ENCODE measurements at regions not wholly inside any gene's neighbourhood (a gene's known extent, or its start where the extent isn't known, plus 50 kb on each side); places are given as distances from the start of the nearest gene placed in this dataset.

DNA sequence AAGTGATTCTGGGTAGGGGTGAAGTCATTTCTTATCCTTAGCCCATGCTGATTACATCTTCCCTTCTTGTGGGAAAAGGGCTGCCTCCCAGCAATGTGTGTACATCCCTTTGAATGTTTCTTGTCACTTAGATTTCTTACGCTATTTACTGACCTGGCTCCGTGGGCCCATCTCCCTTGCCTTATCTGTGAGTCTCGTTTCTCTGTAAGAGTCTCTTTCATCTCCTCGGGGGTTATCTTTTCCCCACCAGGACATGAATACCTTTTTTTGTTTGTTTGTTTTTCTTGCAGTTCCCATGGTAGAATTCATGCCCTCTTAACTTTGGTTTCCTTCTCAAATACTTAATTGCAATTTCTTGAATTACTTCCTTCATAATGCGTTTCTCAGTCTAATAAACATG is 107.7 kb downstream of the BAMBI start:
- DNase-seq, result no peak

DNA sequence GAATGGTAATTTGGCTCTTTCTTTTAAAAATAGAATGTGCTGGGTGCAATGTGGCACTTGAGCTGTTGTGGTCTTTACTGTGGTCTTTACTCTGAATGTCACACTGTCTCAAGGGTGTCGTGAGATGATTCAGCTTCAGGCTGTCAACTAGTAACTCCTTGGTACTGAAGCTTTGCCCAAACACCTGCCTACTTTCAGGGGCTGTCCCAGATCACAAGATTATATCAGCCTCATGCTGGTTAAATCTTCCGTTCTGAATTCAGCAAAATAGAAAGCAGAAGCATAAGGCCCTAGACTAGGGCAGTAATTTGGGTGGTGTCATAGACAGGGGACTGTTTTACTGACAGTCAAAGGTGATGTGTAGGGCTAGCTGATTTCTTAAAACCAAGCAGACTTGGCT is 110.9 kb downstream of the BAMBI start:
- no peak for DNase-seq

DNA sequence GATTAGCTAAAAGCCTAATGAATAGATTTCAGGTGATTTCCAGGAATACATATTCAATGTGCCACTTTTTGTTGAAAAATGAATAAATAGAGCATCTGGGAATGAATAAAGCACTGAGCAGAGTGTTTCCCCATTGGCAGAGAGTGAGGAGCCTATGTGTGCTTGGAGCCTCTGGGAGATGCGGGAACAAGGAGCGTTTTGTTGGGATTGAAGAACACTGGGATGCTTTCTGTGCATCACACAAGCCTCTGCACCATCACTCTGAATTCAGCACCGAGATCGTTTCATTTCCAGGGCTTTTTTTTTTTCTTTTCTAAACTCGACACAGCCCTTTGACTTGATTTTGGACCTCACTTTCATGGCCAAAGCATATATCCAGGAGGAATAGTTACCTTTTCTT is 111.4 kb downstream of the BAMBI start:
- no peak for DNase-seq

DNA sequence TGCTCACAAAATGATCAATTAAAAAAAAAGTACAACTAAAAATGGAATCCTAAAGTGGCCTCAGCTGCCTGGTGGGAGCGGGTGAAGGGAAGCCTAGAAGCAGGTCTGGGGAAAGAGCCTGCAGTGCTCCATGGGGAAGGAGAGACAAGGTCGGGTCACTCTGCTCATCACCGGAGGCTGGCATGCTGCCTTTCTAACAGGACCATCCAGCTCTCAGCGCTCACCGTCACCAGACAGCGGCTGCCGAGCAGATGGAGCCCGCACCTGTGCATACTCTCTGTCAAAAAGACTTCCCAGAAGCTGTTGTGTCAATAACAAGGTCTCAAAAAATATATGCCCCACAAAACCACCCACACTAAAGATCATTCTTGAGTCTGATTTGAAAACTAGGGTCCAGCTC is 112.8 kb downstream of the BAMBI start:
- no peak for DNase-seq

DNA sequence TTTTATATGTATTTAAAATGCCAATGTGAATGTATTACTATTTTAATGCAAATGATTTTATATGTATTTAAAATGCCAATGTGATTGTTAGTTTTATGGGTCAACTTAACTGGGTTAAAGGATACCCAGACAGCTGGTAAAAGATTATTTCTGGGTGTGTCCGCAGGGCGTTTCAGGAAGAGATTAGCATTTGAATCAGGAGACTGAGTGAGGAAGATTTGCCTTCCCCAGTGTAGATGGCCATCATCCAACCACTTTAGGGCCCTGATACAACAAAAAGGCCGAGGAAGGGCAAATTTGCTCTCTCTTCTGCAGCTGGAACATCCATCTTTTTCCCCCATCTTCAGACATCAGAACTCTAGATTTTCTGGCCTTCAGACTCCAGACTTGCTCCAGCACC is 116.2 kb downstream of the BAMBI start:
- DNase-seq, result no peak

DNA sequence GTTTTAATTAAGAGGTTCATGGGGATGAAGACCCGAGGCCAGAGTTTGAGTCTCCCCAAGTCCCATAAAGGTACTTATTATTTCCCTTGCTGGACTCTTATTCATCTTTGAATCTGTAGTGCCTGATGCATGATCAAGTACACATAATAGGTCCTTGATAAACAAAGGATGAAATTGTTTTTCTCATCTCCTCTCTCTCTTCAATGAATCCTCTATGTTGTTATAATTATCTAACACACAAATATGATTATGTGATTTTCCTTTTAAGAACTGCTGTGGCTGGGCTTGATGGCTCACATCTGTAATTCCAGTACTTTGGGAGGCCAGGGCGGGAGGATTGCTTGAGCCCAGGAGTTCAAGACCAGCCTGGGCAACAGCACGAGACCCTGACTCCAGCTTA is 117.7 kb downstream of the BAMBI start:
- DNase-seq, result no peak

DNA sequence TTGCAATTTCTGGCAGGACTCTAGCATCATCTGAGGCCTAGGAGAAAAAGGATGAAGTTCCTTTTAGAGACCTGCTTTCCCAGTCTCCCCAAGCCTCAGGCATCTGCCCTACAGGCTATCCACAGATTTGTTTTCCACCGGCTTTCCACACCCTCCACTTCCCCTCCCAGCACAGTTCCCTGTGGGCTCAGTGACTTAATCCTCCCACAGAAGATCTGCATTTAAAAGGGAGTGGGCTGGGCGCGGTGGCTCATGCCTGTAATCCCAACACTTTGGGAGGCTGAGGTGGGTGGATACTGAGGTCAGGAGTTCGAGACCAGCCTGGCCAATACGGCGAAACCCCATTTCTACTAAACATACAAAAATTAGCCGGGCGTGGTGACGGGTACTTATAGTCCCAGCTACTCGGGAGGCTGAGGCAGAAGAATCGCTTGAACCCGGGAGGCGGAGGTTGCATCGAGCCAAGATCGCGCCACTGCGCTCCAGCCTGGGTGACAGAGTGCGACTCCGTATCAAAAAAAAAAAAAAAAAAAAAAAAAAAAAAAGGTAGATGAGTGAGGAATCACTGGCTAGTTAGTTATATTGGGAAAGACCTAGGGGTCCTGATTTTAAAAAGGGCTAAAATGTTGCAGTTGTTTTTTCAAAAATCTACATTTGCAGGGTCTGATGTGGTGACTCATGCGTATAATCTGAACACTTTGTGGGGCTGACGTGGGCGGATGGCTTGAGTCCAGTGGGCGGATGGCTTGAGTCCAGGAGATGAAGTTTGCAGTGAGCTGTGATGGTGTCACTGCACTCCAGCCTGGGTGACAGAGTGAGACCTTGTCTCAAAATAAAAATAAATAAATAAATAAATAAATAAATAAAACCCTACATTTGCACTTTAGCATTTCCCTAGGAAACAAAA is 119.5 kb downstream of the BAMBI start:
- no peak for DNase-seq

DNA sequence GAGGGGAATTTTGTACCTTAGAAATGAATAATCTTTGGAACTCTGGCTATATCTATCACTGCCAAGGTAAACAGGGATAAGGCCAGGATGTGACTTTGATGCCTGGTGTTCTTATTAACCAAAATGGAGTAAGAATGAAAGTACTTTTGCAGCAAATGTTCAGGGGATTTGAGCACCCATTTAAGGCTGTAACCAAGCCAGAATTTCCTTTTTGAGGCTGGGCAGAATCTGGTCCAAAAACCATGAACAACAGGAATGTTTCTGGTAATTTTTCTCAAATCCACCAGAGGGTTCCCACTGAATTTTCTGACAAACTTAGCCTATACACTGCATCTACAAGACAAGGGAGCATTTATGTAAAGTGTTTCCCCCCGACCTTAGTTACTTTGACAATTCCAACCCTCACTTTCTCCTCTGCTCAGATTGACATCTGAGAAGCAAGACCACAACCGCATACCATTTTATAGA is 120.6 kb downstream of the BAMBI start:
- DNase-seq, result no peak

DNA sequence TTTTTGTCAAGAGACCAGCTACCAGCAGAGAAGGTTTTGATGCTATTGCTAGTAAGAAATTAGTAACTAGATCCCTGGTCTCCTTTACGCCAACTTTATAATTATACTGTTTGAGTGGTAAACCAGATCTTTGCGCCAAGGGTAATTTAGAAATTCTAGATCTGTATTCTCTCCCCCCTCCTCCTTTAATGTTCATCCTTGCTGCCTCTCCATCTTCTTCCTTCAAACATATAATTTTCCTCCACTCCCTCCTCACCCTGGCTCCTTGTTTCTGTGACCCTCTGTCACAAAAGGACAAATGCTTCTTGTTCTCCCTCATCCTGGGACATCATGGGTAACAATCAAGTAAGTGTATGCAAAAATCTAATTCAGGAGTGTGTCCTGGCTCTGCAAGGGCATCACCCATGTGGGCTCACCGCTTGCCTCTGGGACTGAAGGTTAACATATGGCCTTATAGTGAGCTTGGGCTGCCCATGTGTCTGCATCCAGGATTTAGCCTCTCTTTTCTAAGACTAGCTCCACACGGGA is 121.2 kb downstream of the BAMBI start:
- DNase-seq, result no peak

DNA sequence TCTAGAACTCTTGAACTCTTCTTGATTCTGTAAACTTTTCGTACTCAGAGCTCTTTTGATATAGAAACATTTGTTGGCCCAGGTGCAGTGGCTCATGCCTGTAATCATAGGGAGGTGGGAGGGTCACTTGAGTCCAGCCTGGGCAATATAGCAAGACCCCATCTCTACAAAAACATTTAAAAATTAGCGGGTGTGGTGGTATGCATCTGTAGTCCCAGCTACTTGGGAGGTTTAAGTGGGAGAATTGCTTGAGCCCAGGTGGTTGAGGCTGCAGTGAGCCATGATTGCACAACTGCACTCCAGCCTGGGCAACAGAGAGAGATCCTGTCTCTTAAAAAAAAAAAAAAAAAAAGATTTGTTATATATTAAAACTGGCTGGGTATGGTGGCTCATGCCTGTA is 121.6 kb downstream of the BAMBI start:
- no peak for DNase-seq

DNA sequence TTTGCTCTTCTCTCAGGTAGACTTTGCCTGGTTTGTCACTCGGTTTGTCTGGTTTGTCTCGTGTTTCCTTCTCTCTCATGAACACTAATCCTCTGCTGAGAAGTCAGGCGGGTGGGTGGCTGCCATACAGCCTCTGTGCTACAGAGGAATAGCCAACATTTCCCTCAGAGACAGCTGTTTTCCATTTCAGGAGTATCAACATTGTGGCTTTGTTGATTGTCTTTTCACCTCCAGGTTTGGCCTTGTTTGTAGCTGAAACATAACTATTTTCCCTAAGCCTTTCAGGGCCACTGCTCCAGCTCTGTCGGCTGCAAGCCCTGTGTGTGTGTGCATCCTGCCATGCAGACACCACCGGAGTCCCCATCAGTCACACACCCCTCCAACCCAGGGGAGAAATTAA is 122.8 kb downstream of the BAMBI start:
- DNase-seq, result no peak

DNA sequence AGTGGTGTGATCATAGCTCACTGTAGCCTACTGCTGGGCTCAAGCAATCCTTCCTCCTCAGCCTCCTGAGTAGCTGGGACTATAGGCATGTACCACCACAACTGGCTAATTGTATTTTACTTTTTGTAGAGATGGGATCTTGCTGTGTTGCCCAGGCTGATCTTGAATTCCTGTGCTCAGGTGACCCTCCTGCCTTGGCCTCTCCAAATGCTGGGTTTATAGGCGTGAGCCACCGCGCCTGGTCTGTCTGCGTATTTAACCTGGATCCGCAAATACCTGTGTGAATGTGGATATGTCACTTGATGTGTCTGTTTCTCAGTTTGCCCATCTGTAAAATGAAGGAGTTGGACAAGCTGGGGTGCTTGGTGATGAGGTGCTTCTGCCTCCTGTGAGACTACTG is 123.9 kb downstream of the BAMBI start:
- no peak for DNase-seq

DNA sequence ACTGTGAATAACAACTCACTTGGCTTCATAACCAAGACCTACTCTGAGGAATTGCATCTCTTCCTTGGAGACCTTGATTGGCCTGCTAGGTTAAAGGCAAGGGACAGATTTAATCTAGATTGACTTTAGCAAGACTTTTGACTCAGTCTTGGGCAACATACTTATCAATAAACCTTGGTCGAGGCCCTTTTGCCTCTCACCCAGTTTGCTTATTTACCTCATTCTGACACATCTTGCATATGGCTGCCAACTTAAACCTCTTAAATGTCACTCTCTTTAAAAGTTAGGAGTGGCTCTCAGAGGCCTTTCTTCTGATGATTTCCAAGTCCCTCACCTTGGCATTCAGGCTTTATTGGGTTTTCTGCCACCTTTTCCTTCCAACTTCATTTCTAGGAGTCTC is 124.5 kb downstream of the BAMBI start:
- no peak for DNase-seq

DNA sequence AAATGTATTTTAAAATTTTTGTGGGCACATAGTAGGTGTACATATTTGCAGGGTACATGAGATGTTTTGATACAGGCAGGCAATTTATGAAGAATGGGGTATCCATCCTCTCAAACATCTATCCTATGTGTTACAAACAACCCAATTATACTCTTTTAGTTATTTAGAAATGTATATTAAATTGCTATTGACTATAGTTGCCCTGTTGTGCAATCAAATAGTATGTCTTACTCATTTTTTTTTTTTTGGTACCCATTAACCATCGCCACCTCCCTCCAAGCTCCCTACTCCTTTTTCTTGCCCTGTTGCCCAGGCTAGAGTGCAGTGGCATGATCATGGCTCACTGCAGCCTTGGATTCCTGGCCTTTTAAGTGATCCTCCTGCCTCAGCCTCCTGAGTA is 128.1 kb downstream of the BAMBI start:
- DNase-seq, result no peak

DNA sequence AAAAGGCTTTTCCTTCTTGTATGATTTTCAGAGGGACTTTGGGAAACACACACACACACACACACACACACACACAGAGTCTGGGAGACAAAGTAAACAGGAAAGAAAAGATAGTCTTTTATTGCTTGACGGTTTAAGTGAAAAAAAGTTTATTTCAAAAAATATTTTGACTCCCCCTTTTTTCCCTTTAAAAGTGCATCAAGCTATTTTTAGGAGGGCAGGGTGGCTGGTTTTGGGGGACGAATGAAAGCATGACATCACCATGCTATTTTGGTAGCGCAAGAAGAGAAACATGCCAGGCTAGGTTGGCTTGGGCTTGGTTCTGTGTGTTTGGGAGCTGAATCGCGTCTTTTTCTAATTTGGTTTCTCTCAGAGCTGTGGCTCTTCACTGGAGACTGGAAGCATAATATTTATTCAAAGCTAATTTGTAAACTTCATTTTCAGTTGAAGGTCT is 129.2 kb downstream of the BAMBI start:
- DNase-seq, result no peak

DNA sequence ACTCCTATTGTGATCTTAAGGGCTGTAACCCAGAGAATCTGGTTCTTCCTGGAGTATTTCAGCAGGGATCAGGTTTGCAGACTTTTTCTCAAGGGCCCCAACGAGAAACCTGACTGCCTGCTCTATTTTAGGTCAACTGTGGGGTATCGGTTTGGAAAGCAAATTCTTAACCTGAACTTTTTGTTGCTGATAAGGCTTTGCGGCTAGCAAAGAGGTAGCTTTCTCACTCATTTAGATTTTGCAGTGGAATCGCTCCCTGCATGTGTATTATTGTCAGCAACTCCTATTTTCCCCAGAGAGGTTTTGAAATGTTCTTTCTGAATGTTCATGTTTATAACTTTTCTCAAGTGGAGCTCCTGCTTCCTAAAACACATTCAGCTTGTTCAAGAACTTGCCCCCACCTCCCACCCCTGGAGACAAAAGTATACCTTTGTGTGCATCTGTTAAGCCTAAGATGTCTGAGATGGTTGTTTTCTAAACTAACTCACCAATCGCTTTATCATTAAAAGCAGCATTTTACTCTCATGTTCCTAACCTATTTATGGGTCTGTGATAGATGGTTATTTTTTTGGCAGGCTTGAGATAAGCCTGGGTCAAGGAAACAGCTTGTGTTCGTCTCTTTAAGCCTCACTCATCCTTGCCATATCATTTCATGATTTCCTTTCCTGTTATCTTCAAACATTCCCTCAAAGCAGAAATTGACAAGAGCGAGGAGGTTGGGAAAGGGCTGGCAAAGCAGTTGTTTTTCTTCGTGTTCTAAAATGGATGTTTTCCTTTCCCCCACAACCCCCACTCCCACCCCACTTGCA is 129.8 kb downstream of the BAMBI start:
- no peak for DNase-seq

DNA sequence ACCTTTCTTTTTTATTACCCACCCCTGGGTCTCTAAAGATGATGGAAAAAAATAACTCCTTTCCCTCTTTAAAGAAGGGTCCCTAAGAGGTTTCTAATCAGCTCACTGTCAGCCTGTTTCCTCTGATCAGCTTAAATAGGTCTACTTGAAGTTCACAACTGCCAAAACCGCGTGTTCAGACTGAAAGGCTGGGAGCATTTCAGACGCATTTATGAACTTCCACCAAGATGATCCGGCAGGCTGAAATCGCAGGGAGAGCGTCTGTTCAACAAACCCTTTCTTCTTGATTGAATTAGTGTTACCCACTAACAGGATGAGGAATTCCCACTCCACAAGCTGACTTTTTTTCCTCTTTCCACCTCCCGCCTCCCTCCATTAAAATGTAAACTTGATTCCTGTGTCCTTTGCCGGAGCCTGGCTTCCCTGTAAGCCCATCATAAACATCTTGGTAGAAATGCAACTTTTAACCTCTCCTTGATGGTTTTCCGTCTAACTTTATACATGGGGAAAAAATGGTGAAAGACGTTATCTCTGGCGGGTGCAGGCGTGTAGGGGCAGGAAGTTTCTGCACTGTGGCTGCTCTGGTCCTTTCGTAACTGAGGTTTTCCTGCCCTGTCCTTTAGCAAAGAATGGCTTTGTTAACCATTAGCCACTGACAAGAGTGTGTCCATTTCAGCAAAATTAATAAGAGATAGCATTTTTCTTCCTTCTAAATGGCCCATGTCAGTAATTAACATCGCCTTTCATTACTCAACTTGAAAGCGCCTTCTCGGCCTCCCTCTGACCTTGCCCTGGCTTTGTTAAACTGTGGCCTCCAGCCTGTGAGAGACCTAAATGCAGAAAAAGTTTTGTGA is 130.7 kb downstream of the BAMBI start:
- DNase-seq, result no peak

DNA sequence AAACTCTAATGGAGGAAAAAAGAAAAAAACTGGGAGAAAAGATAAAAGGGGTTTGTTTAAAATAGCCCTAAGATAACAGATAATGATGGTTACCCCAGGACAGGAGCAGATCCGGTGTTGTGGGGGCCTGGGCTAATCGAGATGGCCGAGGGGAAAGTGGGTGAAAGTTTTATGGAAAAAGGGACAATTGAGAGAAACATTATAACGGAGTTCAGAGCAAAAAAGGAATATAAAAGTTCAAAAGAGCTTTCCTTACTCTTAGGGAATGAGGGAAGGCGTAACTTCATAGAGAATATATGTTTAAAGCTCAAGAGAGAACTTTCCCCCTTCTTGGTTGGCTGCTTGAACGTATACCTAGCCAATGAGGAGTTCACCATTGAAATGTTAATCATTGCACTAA is 131.4 kb downstream of the BAMBI start:
- DNase-seq, result no peak

DNA sequence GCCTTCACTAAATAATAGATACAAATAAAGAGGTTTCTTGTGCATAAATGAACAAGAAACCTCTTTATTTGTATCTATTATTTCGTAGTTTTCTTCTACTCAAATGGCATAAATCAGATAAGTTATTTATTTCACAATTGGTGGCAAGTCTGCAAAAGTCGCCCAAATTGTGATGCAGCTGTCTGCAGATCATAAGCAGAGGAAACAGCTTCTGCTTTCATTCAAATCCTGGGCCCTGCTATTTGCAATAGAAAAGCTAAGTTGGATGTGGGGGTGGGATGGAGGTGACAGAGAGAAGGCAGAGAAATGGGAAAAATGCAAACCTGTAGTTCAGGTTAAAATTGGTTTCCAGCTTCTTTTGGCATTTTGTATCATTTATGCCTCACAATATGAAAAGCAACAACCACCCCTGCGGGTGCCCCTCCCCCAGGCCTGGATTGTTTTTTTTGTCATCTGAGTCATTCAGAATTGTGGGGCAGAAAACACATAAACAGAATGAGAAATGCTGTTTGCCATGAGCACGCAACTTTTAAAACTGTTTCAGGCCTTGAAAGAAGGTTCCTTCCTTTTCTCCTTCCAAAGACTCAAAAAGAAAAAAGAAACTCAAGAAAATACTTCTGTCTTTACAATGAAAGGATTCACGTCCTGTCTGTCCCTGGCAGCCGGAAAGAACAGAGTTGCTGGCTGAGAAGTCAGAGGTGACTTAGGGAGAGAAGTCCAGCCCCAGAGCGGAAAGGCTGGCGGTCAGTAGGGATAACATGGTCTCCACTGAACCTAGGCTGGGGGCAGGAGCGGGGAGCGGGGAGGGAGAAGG is 132.9 kb downstream of the BAMBI start:
- no peak for DNase-seq

DNA sequence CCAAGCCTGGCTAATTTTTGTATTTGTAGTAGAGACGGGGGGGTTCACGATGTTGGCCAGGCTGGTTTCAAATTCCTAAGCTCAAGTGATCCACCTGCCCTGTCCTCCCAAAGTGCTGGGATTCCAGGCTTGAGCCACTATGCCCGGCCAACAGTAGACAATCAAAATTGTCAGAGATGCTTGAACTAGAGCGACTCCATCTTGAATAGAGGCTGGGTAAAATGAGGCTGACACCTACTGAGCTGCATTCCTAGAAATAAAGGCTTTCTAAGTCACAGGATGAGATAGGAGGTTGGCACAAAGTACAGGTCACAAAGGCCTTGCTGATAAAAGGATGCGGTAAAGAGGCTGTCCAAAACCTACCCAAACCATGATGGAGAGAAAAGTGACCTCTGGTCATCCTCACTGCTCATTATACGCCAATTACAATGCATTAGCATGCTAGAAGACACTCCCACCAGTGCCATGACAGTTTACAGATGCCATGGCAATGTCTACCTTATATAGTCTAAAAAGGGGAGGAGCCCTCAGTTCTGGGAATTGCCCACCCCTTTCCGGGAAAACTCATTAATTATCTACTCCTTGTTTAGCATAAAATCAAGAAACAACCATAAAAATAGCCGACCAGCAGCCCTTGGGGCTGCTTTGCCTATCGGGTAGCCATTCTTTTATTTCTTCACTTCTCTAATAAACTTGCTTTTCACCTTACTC is 134.5 kb downstream of the BAMBI start:
- no peak for DNase-seq

Data from activated CD8-positive, alpha-beta memory T cell treated with anti-CD3 and anti-CD28 coated beads, Interleukin-2, amount 50 U/mL, for 4 hours (primary cell).